ENCODE measurements at regions not wholly inside any gene's neighbourhood (a gene's known extent, or its start where the extent isn't known, plus 50 kb on each side); places are given as distances from the start of the nearest gene placed in this dataset.
A peak's percentile ranks its signal among the peaks of the same experiment; 100 is the strongest.

DNA sequence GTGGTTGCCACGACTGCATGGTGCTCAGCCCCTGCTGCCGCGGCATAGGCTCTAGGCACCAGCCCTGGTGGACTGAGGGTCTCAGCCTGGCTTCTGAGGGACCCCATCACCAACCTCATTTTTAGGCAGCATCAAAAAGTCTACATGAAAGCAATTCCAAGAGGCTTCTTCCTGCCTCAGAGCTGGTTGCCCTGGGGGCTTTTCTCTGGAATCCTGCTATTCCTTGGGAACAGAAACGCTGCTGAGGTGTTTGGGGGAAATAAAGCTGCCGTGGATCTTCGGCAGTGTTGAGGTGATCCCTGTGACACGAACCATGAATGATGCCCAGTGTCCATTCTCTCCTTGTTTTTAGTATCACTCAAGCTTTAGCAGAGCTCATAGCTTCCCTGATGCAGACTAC, 148.4 kb upstream of the LRFN2 start:
- TF ChIP-seq, protein P1, sequence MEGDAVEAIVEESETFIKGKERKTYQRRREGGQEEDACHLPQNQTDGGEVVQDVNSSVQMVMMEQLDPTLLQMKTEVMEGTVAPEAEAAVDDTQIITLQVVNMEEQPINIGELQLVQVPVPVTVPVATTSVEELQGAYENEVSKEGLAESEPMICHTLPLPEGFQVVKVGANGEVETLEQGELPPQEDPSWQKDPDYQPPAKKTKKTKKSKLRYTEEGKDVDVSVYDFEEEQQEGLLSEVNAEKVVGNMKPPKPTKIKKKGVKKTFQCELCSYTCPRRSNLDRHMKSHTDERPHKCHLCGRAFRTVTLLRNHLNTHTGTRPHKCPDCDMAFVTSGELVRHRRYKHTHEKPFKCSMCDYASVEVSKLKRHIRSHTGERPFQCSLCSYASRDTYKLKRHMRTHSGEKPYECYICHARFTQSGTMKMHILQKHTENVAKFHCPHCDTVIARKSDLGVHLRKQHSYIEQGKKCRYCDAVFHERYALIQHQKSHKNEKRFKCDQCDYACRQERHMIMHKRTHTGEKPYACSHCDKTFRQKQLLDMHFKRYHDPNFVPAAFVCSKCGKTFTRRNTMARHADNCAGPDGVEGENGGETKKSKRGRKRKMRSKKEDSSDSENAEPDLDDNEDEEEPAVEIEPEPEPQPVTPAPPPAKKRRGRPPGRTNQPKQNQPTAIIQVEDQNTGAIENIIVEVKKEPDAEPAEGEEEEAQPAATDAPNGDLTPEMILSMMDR (IDR thresholded peaks at IDR 0.05; ENCODE audit: unreplicated experiment): no peak
- Mint-ChIP-seq H3K27ac (no peak overlapping the region), H3K27me3 (ENCODE audit: low read depth) (peaks cover 8% of the 10 kb centered on the region), H3K4me3 (no peak overlapping the region), H3K36me3 (no peaks in the 10 kb centered on the region), H3K9me3 (no peaks in the 10 kb centered on the region), H3K4me1 (peaks cover 17% of the 10 kb centered on the region)
- DNase-seq (ENCODE audit: low spot score in 2 of 2, unreplicated experiment in 2 of 2): no peak

DNA sequence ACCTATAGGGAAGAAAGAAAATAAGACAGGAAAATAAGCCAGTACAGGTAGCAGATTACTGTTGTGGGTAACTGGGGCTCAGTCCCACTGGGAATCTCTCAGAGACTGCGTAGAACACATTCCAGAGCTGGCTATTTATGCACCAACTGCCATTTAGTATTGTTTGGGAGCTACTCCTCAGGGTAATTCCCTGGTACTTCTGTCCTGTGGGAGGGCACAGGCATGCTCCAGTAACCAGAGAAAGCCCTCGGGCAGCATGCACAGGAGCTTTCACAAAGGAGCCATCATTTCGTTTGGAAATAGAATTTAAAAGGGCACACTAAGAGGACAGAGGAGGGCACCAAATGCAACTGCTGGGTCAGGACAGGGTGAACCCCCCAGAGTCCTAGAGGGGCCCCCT, 148.0 kb upstream of the LRFN2 start:
- Mint-ChIP-seq H3K36me3 (no peaks in the 10 kb centered on the region), H3K9me3 (no peaks in the 10 kb centered on the region), H3K4me3 (no peak overlapping the region), H3K27me3 (ENCODE audit: low read depth) (peaks cover 8% of the 10 kb centered on the region), H3K27ac (no peak overlapping the region), H3K4me1 (peaks cover 17% of the 10 kb centered on the region)
- TF ChIP-seq, protein P1 (IDR thresholded peaks at IDR 0.05; ENCODE audit: unreplicated experiment): no peak
- no peak for DNase-seq (ENCODE audit: low spot score in 2 of 2, unreplicated experiment in 2 of 2)

DNA sequence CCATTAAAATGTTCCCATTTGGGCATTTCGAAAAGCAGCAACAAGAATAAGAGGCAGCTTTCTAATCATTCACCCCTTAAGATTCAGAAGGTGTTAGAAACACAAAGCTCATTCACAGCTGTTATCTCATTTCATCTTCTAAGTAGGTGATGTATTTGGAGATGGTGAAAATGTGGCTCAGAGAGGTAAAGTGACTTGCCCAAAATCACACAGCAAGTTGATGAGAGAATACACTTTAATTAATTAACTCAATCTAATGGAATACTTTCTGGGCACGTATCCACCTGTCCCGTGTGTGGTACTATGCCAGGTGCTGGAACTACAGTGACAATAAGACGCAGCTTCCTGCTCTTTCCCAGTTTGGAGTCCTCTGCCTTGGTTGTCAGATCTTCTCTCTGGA, 147.4 kb upstream of the LRFN2 start:
- no peaks in the 10 kb centered on the region for H3K36me3 Mint-ChIP-seq
- no peak overlapping the region for H3K27ac Mint-ChIP-seq

DNA sequence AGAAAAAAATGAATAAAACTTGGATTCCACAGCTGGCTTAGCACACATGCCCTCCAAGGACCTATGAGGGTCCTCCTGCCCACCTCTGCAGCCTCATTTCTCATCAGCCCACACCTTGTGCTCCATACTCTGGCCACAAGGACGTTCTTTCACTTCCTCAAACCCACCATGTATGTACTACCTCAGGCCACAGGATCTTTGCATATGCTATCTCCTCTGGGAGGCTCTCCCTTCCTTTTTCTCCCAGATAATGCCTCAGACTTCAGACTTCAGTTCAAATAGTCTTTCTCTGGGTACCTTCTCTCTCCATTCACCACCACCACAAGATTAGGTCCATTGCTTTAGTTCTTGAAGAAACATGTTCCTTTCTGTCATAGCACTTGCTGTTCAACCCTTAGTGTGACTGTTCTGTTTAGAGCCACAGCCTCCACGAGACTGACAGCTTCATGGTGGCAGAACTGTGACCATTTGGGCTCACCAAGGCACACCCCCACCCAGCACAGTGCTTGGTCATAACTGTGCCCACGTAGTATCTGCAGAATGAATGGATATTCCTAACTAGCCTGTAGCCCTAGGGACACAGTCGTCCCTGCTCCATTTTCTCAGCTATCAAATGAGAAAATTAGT, 146.7 kb upstream of the LRFN2 start:
- H3K4me1 Mint-ChIP-seq: peaks cover 17% of the 10 kb centered on the region
- TF ChIP-seq, protein P1 (IDR thresholded peaks at IDR 0.05; ENCODE audit: unreplicated experiment): no peak

More for the DNA sequence above, 147.4 kb upstream of the LRFN2 start:
- Mint-ChIP-seq H3K27me3 (ENCODE audit: low read depth) (peaks cover 8% of the 10 kb centered on the region), H3K4me3 (no peak overlapping the region), H3K9me3 (no peaks in the 10 kb centered on the region), H3K4me1 (peaks cover 17% of the 10 kb centered on the region)
- DNase-seq (ENCODE audit: low spot score in 2 of 2, unreplicated experiment in 2 of 2): no peak
- TF ChIP-seq, protein P1 (IDR thresholded peaks at IDR 0.05; ENCODE audit: unreplicated experiment): no peak

DNA sequence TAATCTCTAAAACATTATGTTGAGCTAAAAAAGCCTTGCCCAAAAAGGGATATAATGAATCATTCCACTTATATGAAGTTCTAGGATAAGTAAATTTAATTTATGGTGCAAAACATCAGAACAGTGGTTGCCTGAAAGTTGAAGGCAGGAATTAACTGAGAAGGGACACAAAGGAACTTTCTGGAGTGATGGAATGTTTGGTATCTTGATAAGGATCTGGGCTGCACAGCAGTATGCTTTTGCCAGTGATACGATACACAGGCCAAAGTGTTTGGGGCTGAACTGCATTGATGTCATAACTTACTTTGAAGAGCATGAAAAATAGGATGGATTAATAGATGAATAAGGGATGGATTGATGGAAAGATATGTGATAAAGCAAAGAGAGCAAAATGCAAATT, 146.1 kb upstream of the LRFN2 start:
- no peaks in the 10 kb centered on the region for H3K36me3 Mint-ChIP-seq
- H3K9me3 Mint-ChIP-seq: no peaks in the 10 kb centered on the region
- DNase-seq (ENCODE audit: low spot score in 2 of 2, unreplicated experiment in 2 of 2): no peak
- no peak overlapping the region for H3K27ac Mint-ChIP-seq
- TF ChIP-seq, protein P1 (IDR thresholded peaks at IDR 0.05; ENCODE audit: unreplicated experiment): no peak
- H3K4me3 Mint-ChIP-seq: no peak overlapping the region
- peaks cover 6% of the 10 kb centered on the region for H3K27me3 Mint-ChIP-seq (ENCODE audit: low read depth)
- H3K4me1 Mint-ChIP-seq: peaks cover 17% of the 10 kb centered on the region

More for the DNA sequence above, 146.7 kb upstream of the LRFN2 start:
- no peak overlapping the region for H3K27ac Mint-ChIP-seq
- H3K27me3 Mint-ChIP-seq (ENCODE audit: low read depth): peaks cover 8% of the 10 kb centered on the region
- H3K4me3 Mint-ChIP-seq: no peak overlapping the region
- H3K9me3 Mint-ChIP-seq: no peaks in the 10 kb centered on the region
- no peaks in the 10 kb centered on the region for H3K36me3 Mint-ChIP-seq
- no peak for DNase-seq (ENCODE audit: low spot score in 2 of 2, unreplicated experiment in 2 of 2)

DNA sequence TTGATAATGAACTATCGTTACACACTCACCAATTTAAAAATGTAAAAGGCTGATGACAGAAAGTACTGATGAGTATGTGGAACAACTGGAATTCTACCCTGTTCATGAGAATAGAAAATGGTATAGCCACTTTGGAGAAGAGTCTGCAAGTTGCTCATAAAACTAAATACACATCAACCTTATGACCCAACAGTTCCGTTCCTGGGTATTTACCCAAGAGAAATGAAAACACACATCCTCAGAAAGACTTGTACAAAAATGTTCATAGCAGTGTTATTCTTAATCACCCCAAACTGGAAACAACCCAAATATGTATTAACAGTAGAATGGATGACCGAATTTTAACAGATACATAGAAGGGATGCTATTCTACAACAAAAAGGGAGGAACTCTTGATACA, 145.7 kb upstream of the LRFN2 start:
- H3K9me3 Mint-ChIP-seq: no peaks in the 10 kb centered on the region
- H3K4me3 Mint-ChIP-seq: no peak overlapping the region
- peak overlapping the region; percentile 55 for H3K27ac Mint-ChIP-seq
- TF ChIP-seq, protein P1 (IDR thresholded peaks at IDR 0.05; ENCODE audit: unreplicated experiment): no peak
- peaks cover 17% of the 10 kb centered on the region for H3K4me1 Mint-ChIP-seq
- H3K36me3 Mint-ChIP-seq: no peaks in the 10 kb centered on the region
- peaks cover 5% of the 10 kb centered on the region for H3K27me3 Mint-ChIP-seq (ENCODE audit: low read depth)
- no peak for DNase-seq (ENCODE audit: low spot score in 2 of 2, unreplicated experiment in 2 of 2)
